ENCODE measurements at regions not wholly inside any gene's neighbourhood (a gene's known extent, or its start where the extent isn't known, plus 50 kb on each side); places are given as distances from the start of the nearest gene placed in this dataset.

DNA sequence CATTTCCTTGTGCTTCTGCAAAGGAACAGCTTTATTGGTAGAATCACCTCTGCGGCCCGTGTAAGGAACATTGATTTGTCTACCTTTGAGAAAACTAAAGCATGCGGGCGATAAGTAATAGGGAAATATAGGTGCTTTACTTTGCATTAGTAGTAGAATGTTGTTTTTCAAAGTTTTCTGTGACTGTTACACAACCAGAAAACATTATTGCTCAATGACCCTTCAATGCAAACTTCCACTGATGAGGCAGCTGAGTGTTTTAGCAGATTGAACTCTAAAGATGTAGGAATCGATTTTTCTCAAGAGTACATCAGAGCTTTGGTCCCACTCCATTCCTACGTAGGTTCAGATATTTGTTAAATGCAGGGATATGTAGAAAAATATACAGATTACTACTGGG is 427.8 kb downstream of the DNAJB9 start:
- Histone ChIP-seq H3K27me3 (ENCODE audit: control insufficient read depth, insufficient read depth, low read length) (no peaks in the 10 kb centered on the region), H3K4me3 (ENCODE audit: low read depth, low read length) (no peak overlapping the region), H3K36me3 (ENCODE audit: control insufficient read depth, insufficient read depth, low read length) (no peaks in the 10 kb centered on the region)
- DNase-seq (ENCODE audit: low read depth): no peak
- TF ChIP-seq, protein P1, sequence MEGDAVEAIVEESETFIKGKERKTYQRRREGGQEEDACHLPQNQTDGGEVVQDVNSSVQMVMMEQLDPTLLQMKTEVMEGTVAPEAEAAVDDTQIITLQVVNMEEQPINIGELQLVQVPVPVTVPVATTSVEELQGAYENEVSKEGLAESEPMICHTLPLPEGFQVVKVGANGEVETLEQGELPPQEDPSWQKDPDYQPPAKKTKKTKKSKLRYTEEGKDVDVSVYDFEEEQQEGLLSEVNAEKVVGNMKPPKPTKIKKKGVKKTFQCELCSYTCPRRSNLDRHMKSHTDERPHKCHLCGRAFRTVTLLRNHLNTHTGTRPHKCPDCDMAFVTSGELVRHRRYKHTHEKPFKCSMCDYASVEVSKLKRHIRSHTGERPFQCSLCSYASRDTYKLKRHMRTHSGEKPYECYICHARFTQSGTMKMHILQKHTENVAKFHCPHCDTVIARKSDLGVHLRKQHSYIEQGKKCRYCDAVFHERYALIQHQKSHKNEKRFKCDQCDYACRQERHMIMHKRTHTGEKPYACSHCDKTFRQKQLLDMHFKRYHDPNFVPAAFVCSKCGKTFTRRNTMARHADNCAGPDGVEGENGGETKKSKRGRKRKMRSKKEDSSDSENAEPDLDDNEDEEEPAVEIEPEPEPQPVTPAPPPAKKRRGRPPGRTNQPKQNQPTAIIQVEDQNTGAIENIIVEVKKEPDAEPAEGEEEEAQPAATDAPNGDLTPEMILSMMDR (IDR thresholded peaks at IDR 0.05; ENCODE audit: insufficient read depth, low read length, poor library complexity, severe bottlenecking): no peak

DNA sequence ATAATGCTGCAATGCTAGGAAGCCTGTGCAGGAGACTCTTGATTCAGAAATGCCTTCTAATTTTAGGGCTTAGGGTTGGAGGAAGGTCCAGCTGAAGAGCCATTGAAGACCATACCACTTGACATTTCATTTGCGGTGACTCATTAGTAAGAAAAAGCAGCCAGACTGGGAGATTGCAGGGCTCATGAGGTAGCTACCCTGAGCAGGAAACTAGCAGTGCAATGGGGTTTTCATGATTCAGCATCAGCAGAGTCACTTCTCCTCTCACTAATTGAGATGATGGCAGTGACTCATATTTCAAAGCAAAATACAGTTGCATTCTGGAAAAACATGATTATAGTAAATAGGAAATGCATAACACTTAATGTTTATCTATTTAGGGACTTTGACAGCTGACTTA is 434.1 kb downstream of the DNAJB9 start:
- TF ChIP-seq, protein P1 (IDR thresholded peaks at IDR 0.05; ENCODE audit: insufficient read depth, low read length, poor library complexity, severe bottlenecking): no peak
- Histone ChIP-seq H3K27me3 (ENCODE audit: control insufficient read depth, insufficient read depth, low read length) (no peaks in the 10 kb centered on the region), H3K36me3 (ENCODE audit: control insufficient read depth, insufficient read depth, low read length) (no peaks in the 10 kb centered on the region), H3K4me3 (ENCODE audit: low read depth, low read length) (no peak overlapping the region)
- DNase-seq (ENCODE audit: low read depth): peak; percentile 2

DNA sequence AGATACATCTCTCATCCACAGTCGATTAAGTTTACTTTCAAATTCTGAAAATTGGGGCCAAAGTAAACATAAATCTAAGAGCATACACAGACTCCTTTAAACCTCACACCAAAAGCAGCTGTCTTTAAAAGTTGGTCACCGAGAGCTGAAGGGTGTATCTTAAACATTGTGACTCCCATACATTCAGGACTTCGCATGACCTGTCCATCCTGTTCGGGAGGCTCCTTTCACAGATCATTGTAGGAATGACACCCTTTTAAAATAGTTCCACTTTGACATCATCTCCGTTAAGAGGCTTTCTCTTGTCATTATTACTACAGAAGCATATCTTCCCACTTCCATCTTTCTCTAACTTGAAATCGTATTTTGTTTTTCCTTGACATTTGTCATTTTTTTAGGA is 440.0 kb downstream of the DNAJB9 start:
- no peaks in the 10 kb centered on the region for H3K27me3 ChIP-seq (ENCODE audit: control insufficient read depth, insufficient read depth, low read length)
- TF ChIP-seq, protein P1 (IDR thresholded peaks at IDR 0.05; ENCODE audit: insufficient read depth, low read length, poor library complexity, severe bottlenecking): no peak
- no peak overlapping the region for H3K4me3 ChIP-seq (ENCODE audit: low read depth, low read length)
- DNase-seq (ENCODE audit: low read depth): no peak
- H3K36me3 ChIP-seq (ENCODE audit: control insufficient read depth, insufficient read depth, low read length): no peaks in the 10 kb centered on the region

DNA sequence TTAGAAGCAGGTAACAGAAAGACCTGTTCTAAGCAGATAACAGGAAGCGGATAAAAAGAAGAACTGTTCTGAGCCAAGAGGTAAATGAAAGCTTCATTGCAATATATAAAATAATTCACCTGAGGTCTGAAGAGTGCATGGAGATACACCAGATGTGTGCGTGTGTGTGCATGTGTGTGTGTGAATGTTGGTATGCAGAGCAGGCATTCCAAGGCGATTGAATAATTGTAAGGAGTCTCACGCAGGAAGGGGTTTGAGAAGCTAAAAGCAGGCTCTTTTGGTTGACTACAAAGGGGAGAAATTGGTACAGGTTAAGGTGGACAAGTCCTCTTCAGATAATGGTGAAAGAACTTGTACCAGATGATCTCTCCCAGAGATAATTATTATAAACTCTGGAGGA is 450.6 kb downstream of the DNAJB9 start:
- Histone ChIP-seq H3K36me3 (ENCODE audit: control insufficient read depth, insufficient read depth, low read length) (no peaks in the 10 kb centered on the region), H3K27me3 (ENCODE audit: control insufficient read depth, insufficient read depth, low read length) (no peaks in the 10 kb centered on the region), H3K4me3 (ENCODE audit: low read depth, low read length) (no peak overlapping the region)
- TF ChIP-seq, protein P1 (IDR thresholded peaks at IDR 0.05; ENCODE audit: insufficient read depth, low read length, poor library complexity, severe bottlenecking): no peak
- DNase-seq (ENCODE audit: low read depth): no peak

DNA sequence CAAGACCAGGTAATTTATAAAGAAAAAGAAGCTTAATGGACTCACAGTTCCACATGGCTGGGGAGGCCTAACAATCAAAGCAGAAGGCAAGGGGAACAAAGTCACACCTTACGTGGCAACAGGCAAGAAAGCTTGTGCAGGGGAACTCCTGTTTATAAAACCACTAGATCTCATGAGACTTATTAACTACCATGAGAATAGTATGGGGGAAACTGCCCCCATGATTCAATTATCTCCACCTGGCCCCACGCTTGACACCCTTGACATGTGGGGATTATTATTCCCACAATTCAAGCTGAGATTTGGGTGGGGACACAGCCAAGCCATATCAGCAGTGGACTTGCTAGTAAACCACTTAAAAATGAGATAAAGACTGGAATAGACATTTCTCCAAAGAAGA is 451.7 kb downstream of the DNAJB9 start:
- DNase-seq (ENCODE audit: low read depth): no peak
- Histone ChIP-seq H3K4me3 (ENCODE audit: low read depth, low read length) (no peak overlapping the region), H3K27me3 (ENCODE audit: control insufficient read depth, insufficient read depth, low read length) (no peaks in the 10 kb centered on the region), H3K36me3 (ENCODE audit: control insufficient read depth, insufficient read depth, low read length) (no peaks in the 10 kb centered on the region)
- TF ChIP-seq, protein P1 (IDR thresholded peaks at IDR 0.05; ENCODE audit: insufficient read depth, low read length, poor library complexity, severe bottlenecking): no peak

DNA sequence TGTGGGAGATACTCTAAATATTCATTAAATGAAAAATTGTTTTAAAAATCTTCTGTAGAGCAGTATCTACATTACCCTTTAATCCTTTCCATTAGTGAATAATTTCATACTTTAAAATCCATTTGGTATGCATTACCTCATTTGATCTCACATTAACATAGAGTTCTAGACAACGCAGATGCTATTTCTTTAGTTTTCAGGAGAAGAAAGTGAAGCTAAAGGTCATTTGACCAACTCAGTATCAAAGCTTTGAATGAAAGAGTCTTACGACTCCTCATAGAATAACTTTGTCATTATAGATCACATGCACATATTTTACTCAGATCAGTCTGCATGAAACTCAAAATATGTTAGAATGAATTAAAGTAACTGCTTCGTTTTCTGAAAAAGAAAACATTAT is 460.2 kb downstream of the DNAJB9 start:
- TF ChIP-seq, protein P1 (IDR thresholded peaks at IDR 0.05; ENCODE audit: insufficient read depth, low read length, poor library complexity, severe bottlenecking): no peak
- Histone ChIP-seq H3K27me3 (ENCODE audit: control insufficient read depth, insufficient read depth, low read length) (no peaks in the 10 kb centered on the region), H3K36me3 (ENCODE audit: control insufficient read depth, insufficient read depth, low read length) (no peaks in the 10 kb centered on the region), H3K4me3 (ENCODE audit: low read depth, low read length) (no peak overlapping the region)
- DNase-seq (ENCODE audit: low read depth): no peak
